ENCODE measurements at regions not wholly inside any gene's neighbourhood (a gene's known extent, or its start where the extent isn't known, plus 50 kb on each side); places are given as distances from the start of the nearest gene placed in this dataset.
A peak's percentile ranks its signal among the peaks of the same experiment; 100 is the strongest.

DNA sequence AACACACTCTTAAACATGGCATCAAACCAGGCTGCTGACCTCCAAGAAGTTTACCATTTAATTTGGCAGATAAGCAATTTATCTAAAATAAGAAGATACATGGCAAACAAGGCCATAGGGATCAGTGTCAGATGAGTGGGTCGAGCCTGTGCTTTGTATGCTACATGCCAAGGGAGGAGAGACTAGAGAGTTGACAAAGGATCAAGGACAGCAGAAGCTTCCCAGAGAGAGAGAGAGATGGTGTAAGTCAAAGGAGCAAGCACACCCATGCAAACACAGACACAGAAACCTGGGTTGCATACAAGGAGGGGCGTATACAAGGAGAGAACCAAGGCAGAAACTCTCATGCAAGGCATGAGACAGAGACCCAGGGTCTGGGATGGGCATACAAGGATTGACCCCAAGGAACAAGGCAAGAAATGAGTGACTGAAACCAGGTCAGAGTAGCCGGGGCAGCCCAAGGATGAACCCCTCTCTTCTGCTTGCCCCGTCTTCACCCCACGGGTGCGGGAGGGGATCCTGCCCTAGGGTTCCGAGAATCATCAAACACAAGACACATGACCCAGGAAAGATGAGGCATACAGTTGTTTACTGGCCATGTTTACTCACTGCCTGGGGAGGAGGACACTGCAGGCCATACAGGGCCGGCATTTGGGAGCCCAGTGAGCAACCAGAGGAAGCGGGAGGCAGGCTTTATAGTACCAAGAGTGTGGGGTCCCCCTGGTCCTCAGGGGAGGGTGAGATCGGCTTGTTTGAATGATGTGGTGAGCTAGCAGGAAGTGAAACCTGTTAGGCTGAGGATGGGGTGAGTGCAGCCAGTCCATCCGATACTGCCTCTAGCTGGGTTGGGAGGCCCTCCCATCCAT is 529.2 kb upstream of the ID2 start:
- DNase-seq (ENCODE audit: low read depth in 4 of 4, low spot score in 3 of 4), result no peak

DNA sequence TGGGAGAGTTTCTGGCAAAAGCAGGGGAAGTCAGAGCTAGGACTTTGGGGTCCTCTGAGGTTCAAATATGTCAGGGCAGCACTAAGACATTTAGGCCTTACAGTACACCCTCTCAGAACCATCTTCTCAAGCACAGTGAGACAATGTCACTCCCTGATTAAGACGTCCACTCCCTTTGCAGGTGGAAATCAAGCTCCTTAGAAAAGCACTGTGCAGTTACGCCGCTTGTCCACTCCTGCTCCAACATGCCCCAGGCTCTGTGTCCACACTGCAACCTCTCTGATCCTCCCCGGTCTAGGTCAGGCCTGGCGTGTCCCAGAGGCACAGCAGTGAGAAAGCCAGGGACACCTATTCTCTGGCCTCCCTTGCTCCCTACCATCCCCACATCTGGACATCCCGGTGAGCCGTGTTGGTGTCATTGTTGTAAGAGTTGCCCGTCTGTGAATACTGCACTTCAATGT is 528.6 kb upstream of the ID2 start:
- DNase-seq (ENCODE audit: low read depth in 4 of 4, low spot score in 3 of 4), result no peak

DNA sequence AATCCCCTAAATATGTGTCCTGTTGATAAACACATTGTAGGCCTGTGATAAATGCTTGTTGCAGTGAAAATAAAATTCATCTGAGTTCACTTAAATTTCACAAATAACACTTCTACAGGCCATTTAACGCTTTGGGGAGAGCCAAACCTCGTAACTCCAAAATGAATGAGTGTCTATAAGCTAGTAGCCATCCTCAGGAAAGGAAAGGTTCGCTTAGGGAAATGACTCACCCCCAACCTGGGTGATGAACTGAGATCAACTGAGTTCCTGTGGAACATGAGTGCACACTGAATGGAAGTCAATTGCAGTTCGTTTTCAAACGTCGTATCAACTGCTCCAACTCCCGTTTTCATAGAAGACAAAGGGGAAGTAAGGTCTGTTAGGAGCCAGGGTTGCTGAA is 527.6 kb upstream of the ID2 start:
- DNase-seq (ENCODE audit: low read depth in 4 of 4, low spot score in 3 of 4), result no peak

DNA sequence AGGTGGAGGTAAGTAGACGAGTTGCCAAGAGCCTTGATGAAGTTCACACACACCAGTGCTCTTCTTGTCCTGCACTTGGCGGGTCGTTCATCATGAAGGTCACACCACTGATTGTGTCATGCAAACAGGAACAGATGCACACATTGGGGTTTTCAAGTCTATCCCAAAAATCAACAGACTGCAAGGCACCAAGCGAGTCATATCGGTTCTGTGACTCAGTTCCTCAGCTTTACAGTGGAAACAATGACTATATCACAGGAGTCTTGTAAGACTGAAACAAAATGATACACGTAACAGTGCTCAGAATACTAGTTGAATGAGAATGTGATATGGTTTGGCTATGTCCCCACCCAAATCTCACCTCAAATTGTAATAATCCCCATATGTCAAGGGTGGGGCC is 526.9 kb upstream of the ID2 start:
- DNase-seq (ENCODE audit: low read depth in 4 of 4, low spot score in 3 of 4), result no peak

DNA sequence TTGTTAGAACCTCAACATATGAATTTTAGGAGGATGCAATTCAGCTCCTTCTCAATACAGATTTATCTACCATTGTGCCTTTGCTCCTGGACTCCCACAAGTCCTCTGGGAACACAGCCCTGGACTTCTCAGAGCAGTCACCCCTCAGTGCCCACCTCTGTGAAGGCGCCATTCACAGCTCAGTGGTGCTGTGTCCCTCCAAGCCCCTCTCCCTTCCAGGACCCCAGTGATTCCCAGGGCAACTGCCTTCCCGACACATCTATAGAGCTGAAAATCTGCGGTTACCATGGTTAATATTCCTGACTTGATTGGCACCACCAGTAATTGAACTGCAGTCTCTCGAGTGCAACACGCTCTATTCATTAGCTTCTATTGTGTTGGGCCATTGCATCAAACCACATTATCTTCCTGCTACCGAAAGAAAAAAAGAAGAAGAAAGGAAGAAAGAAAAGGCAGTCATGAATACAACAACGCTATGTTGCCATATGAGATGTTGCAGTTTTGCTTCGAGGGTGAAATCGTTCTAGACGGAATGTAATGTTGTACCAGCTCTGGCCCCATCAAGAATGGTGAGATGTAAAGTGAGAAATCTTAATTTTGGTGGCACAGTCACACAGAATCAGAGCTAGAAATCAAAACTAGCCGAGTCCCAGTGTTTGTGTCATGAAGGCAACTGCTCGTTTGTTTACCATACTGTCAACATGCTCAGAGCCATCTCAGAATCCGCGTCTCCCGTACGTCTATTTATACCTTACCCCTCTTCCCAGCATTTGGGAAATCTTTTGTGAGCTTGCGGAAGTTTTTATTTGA is 524.0 kb upstream of the ID2 start:
- DNase-seq (ENCODE audit: low read depth in 4 of 4, low spot score in 3 of 4), result no peak

DNA sequence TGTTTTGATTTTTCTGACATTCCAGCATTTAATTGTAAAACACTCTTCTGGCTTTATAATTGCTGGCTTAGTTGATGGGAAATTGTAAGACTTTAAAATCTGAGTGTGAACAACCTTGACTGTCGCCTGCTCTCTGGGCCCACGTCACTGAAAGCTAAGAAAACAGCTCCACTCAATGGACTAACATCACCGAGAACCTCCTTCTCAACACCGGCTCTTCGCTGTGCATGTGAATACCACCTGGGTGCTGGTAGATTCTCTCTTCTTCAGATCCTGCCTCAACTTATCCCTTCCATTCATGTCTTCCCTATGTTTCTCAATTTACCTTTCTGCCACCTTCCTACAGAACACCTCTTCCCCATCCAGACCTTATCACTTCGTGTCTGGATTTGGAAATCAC is 523.1 kb upstream of the ID2 start:
- DNase-seq (ENCODE audit: low read depth in 4 of 4, low spot score in 3 of 4), result no peak

DNA sequence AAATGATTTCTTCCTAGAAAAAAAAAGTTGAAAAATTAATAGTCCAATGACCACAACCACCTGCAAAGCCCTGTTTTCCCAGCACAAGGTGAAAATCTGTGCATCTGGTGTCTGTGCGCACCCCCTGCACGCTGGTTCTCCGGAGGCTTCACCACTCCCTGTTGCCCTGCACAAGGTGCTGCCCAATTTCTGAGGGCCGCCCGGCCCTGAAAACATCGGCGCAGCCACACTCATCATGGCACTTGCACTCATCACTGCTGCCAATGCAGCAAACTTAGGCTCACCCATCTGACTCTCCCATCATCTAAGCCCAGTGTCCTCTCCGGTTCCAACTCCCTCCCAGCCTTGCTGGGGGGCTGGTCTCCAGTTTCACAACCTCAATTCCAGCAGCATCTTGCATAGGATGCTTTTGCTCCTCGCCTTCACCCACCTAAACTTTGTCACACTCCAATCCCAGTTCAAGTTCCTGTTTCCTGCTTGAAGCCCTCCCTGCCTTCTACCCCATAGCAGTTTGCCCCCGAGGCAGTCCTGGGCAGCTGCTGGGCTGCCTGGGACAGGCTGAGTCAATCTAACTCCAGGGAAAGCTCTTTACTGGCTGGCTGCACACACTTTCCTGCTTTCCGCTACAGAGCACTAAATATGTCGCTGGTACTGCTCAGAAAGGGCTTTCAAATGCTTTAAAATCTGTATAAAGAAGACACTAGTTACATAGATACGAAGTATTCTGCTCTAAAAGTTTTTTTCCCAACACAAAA is 522.5 kb upstream of the ID2 start:
- DNase-seq (ENCODE audit: low read depth in 4 of 4, low spot score in 3 of 4), result no peak

DNA sequence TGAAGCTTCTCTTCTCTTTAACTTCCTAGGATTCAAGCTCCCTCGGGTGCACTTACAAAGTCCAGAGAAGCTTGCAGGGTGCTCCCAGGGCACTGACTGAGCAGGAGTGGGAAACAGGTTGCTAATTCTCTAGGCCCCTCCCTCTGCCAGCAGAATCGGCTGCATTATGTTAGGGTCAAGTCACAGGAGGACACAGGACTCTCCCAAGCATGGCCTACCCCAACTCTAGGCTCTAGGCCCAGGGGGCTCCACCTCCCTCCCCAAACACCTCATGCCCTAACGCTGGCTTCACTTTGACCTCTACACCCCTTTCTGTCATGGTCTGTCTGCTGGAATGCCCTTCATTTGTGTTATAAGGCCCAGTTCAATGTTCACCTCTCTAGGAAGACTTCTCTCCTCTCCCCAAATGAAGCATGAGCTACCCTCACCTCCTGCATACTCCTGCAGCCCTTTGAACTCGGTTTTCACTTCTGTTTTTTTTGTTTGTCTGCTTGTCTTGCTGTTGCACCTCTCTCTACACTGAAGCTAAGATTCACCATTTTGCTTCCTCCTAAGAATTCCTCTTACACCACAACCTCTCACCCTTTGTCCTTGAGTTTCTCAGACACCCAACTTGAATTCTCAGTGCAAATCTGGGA is 521.8 kb upstream of the ID2 start:
- DNase-seq (ENCODE audit: low read depth in 4 of 4, low spot score in 3 of 4), result no peak

DNA sequence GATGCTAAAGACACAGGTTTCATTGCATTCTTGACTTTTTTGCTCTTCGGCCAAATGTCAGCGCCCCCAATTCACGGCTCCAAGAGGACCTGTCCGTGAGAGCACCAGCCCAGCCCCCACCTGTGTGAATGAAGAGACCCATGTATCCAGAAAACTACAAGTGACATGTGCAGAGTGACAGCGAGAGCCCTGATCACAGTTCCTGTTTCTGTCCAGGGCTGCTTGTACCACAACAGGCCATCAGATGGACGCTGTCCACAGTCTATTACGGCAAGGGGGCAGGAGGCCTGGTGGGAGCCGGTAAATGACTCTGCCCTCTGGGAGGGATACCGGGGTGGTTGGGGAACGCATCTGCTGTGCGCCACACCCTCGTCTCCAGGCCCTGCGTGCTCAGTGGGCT is 520.9 kb upstream of the ID2 start:
- no peak for DNase-seq (ENCODE audit: low read depth in 4 of 4, low spot score in 3 of 4)

DNA sequence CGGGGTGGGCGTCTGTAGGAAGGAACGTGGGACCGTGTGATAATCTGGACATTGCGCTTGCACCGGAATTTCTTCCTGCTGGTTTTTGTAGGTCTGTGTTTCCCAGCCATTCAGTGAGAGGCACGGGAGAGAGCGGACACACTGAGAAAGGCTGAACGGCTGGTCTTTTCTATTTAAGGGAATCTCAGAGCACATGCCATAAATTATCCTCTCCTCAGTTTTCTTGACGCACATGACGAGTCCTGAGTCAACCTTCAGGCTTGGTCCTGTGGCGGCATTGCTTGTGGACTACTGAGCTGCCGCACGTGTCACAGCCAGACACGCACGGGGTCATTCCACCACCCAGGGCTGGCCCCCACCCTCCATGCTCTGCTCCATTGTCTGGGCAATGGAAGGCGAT is 519.3 kb upstream of the ID2 start:
- peak in 1 of 4 donors; percentile 37 for DNase-seq (ENCODE audit: low read depth in 4 of 4, low spot score in 3 of 4)

DNA sequence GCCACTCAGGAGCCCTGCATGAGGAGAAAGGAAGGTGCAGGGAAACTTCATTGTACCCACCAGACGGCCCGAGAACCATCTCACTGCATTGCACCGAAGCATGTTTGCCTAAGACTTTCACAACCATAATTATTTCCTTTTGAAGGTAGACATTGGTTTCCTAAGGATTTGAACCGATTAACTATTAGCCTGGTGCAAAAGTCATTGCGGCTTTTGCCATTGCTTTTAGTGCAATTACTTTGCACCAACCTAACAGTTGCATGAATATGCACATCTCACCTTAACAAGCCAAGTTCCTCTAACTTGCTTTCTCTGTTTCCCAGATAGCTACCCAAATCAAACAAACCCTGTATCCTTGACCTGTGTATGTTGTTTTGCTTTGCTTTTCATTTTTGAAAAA is 516.3 kb upstream of the ID2 start:
- no peak for DNase-seq (ENCODE audit: low read depth in 4 of 4, low spot score in 3 of 4)

DNA sequence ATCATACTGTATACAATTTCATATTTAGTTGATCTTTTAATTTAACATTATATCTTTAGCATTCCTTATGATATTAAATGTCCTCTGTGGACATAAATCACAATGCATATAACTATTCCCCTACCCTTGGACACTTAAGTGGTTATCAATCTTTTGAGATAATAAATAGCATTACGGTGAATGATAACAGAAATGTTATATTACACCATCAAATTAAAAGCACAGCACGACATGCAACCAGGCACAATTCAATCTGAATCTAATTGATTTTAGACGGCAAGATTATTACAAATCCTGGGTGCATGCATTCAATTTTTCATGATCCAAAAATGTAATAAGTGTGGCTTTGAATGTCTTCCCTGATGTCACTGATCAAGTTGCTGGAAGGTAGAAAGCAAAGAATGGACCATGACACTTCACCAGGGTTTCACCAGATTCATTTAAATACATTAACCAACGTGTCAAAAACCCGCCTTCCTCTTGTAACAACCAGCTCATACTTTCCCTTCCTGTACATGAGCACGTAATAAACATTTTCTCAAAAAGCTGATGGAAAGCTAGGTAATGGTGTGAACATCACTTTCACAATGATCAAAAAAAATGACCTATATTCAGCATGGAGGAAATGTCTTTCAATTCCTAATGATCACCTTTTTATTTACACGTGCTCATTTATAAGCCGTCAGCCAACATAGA is 513.7 kb upstream of the ID2 start:
- no peak for DNase-seq (ENCODE audit: low read depth in 4 of 4, low spot score in 3 of 4)

DNA sequence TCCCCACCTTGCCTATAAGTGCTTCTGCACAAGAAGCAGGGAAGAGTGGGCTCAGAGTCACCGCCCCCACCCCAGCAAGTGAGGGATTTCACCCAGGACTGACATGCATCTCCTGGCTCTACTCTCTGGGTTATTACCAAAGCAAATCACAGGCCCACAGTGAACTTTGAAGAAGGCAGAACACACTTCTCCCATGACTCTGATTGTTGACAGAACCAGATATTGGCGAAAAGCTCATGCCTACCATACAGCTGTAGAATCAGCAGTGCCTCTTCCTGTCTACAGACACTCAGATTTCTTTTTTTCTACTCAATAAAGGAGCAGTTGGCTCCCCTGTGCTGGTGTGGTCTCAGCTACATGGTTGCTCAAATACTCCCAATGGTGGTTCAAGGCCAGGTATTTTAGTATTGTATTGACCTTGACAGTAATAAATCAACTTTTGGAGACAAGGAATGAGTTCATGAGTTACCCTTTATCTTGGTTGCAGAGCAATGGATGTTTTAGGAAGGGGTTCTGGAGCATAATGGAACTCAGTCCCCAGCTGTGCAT is 512.9 kb upstream of the ID2 start:
- no peak for DNase-seq (ENCODE audit: low read depth in 4 of 4, low spot score in 3 of 4)

DNA sequence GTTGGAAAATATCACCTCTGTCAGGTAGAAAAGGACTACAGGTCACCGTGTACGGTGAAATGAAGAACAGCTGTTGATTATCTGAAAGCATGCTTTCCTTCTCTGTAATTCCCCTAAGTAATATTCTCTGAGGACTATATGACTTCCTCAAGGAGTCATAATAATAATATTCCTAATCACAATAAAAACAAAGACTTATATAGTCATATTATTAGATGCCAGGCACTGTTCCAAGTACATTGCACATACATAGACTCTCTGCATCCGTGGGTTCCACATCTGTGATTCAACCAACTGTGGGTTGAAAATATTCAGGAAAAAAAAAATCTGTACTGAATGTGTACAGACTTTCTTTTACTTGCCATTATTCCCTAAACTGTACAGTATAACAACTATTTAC is 512.4 kb upstream of the ID2 start:
- no peak for DNase-seq (ENCODE audit: low read depth in 4 of 4, low spot score in 3 of 4)

DNA sequence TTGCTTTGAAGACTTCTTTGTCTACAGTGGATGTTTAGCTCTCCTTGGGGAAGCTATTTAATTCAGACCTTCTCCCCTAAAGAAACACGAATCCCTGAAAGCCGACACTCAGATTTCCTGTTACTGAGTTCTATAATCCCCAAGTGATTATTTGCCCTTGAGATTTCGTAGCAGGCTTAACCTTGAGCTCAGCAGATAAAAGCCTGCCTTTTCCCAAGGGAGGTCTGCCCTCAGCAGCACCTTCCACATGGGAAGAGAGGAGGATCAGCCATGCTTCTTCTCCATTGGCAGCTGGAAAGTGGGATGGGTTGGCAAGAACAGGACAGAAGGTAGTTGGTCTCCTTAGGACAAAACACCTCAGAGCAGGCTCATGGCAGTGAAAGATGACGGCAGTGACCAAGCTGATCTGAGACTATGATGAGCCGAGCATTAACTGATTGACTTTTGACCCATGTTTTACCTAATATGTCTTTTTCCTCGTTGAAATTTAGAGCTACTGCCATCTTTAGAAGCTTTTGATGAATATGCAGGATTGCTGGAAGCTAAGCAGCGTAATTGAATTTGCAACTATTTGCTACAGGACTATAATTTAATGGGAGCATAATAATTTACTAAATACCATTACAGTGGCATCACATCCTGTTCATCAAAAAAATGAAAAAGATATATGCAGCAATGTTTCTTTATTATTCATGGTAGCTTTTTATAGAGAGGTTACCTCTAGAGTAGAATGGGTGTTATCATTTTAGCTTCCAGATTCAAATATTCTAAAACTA is 511.1 kb upstream of the ID2 start:
- DNase-seq (ENCODE audit: low read depth in 4 of 4, low spot score in 3 of 4), result no peak

DNA sequence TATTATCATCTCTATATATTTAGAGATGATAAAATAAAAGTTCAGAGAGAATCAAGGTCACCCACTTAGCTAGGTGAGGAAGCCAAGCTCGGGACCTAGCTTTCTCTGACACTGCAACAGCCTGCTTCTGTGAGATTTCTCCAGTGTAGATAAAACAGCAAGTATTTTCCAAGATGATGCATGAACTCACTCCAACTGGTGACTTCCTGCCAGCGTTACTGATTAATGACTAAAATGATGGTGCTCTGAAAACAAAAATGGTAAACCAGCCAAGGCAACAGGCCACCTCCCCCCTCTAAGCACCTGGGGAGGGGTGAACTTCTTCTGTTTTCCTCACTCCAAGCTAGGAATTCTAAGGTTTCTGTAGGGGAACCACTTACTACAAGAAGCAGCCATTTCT is 510.2 kb upstream of the ID2 start:
- no peak for DNase-seq (ENCODE audit: low read depth in 4 of 4, low spot score in 3 of 4)

DNA sequence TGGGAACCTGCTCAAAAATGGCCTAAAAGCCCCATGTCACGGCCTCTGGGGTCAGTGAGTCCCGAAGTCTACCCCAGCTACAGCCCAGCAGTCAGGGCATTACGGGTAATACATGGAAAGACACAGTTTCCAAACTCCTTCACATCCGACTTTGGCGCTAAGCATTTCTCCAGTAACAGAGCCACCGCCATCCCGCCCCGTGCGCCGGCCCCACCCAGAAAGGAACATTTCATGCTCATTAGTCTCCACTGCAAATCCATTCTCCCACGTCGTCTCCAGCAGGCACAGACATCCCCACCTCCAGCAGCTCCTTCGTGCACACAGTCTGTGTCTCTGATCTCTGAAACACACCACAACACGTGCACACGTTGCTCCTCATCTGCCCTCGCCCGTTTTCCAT is 509.2 kb upstream of the ID2 start:
- no peak for DNase-seq (ENCODE audit: low read depth in 4 of 4, low spot score in 3 of 4)

DNA sequence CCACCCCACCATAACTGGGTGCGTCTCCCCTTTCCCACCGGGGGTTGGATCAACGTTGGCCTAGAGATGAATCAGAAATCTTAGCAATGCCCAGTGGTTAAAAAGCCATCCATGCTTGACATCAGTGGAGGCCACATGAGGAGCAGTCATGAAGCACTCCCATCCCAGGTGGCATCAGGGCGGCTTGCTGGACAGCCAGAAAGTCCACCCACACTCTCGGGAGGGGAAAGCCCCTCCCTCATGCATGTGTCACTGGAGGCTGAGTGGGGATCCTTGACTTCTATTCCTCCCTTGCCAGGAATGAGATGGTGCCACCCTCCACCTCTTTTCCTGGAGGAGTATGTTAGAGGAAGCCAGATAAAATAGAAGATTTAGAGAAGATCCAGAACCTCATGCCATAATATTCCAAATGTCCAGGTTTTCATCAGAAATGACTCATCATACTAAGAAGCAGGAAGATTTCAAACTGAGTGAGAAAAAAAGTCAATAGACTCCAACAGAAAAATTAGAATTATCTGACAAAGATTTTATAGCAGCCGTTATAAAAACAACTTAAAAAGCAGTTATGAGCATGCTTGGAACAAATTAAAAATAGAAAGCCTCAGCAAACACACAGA is 507.1 kb upstream of the ID2 start:
- DNase-seq (ENCODE audit: low read depth in 4 of 4, low spot score in 3 of 4), result no peak

DNA sequence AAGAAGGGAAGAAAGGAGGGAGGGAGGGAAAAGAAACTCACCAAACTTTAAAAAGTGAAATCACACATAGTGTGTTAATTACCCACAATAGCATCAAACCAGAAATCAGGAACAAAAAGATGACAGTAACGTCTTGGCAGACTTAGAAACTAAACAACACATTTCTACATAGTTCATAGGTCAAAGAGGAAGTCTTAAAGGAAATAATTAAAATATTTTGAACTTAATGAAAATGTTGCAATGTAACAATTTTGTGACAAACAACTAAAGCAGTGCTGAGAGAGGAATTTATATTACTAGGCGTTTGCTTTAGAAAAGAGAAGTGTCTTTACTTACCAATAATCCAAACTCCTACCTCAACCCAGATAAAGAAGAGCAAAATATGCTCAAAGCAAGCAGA is 505.0 kb upstream of the ID2 start:
- DNase-seq (ENCODE audit: low read depth in 4 of 4, low spot score in 3 of 4), result no peak

Data from right renal pelvis (tissue), 4 donors.